Breast epithelium (tissue), 4 donors: ENCODE measurements at regions not wholly inside any gene's neighbourhood (a gene's known extent, or its start where the extent isn't known, plus 50 kb on each side); places are given as distances from the start of the nearest gene placed in this dataset.

Source experiments
- DNase-seq, 2 donors: peaks; one replicate each; pipeline ENCODE4 v3.0.0-alpha.2; 2019; ENCODE audit warnings: low spot score in 2 of 2
- H3K27ac ChIP-seq, 2 donors: fragments of 200-600 bp; sonication (generic) in 1 of 2; one replicate each; pipeline ENCODE4 v1.5.1; 2016 to 2019; ENCODE audit warnings: mild to moderate bottlenecking in 1 of 2
- H3K27me3 ChIP-seq, 2 donors: fragments of 200-600 bp; sonication (generic) in 1 of 2; one replicate each; pipeline versions ENCODE4 v1.5.1 to v1.6.0; 2017 to 2019; ENCODE audit warnings: control low read depth in 1 of 2, mild to moderate bottlenecking in 1 of 2
- H3K36me3 ChIP-seq: fragments of 200-600 bp; one replicate; pipeline ENCODE4 v1.5.1; 2019
- H3K4me1 ChIP-seq, 2 donors: fragments of 200-600 bp; sonication (generic); one replicate each; pipeline ENCODE4 v1.5.1; 2016 to 2019; ENCODE audit warnings: control low read depth in 1 of 2
- H3K4me3 ChIP-seq, 3 donors: fragments of 200-600 bp; sonication (generic); 1 replicate in 2 of 3; 2 replicates in 1 of 3; pipeline ENCODE4 v1.5.1; 2016 to 2019; ENCODE audit warnings: mild to moderate bottlenecking in 3 of 3, moderate library complexity in 2 of 3
- H3K9me3 ChIP-seq, 2 donors: fragments of 200-600 bp; sonication (generic) in 1 of 2; one replicate each; pipeline ENCODE4 v1.5.1; 2016 to 2019; ENCODE audit warnings: control low read depth in 1 of 2
- CTCF ChIP-seq, 3 donors: fragments of 450-650 bp; IDR thresholded peaks; one replicate each; pipeline ENCODE4 v1.5.1; 2016 to 2017; ENCODE audit warnings: antibody characterized with exemption in 3 of 3, mild to moderate bottlenecking in 3 of 3, moderate library complexity in 3 of 3
- POLR2A ChIP-seq: fragments of 450-650 bp; IDR thresholded peaks from one replicate; pipeline ENCODE4 v1.6.1; 2016; ENCODE audit warnings: antibody characterized with exemption, mild to moderate bottlenecking, moderate library complexity
- POLR2AphosphoS5 ChIP-seq, 3 donors: sonication (generic); formaldehyde crosslinking; IDR thresholded peaks; one replicate each; pipeline ENCODE4 v1.6.1; 2017; ENCODE audit warnings: antibody characterized with exemption in 3 of 3
- intact Hi-C: fragments of 100-400 bp; cut with DNase I; formaldehyde crosslinking; loops from one replicate; pipeline ENCODE4 v1.15.1; 2023; ENCODE audit warnings: low total_unique reads

DNA sequence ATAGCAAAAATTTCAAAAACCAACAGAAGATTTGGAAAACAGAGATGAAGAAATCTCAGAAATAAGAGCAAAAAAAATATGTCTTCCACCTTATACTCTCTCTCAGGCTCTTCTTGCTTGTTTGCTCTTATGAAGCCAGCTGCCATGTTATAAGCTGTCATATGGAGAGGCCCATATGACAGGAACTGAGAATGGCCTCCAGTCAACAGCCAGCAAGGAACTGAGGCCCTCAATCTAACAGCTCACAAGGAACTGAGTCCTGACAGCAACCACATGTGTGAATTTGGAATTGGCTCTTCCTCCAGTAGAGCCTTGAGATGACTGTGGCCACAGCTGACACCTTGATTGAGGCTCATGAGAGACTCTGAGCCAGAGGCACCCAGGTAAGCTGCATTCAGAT, 51.3 kb upstream of the MAOA start:
- intact Hi-C loops: no loop called here
- H3K27me3 ChIP-seq: peaks cover 0 to 13% of the 10 kb centered on the region in 2 donors
- H3K4me1 ChIP-seq: no peaks in the 10 kb centered on the region
- TF ChIP-seq POLR2A (no peak), CTCF (IDR thresholded peaks at IDR 0.05) (no peak)
- H3K4me3 ChIP-seq: no peak overlapping the region
- H3K36me3 ChIP-seq: no peaks in the 10 kb centered on the region
- no peak for DNase-seq
- no peak overlapping the region for H3K27ac ChIP-seq
- H3K9me3 ChIP-seq: peaks cover 0 to 21% of the 10 kb centered on the region in 2 donors

DNA sequence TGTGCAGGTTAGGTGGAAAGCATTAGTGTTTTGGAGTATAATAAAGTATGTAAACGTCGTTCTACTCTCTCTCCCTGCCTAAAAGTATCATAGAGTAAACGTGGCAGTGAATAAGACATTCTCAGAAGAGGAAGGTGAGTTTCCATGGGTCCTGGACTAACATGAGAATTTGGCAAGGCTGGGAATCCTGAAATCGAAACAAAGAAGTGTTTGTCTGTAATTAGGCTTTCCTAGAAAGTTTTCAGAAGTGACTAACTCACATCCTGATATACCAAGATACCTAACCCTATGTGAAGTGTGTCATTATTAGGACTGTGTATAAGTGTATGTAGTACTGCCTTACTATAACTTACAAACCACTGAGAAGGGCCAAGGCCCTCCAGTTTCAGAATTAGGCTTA, 50.7 kb upstream of the MAOA start:
- no peak overlapping the region for H3K27ac ChIP-seq
- no peak overlapping the region for H3K4me3 ChIP-seq
- H3K4me1 ChIP-seq: no peaks in the 10 kb centered on the region
- peaks cover 0 to 9% of the 10 kb centered on the region in 2 donors for H3K27me3 ChIP-seq
- TF ChIP-seq CTCF (IDR thresholded peaks at IDR 0.05) (no peak), POLR2A (no peak), POLR2AphosphoS5 (IDR thresholded peaks at IDR 0.05) (no peak)
- intact Hi-C loops: no loop called here
- peaks cover 0 to 21% of the 10 kb centered on the region in 2 donors for H3K9me3 ChIP-seq
- H3K36me3 ChIP-seq: no peaks in the 10 kb centered on the region
- DNase-seq: no peak
